Sciatic nerve (tissue), 2 donors: ENCODE measurements at regions not wholly inside any gene's neighbourhood (a gene's known extent, or its start where the extent isn't known, plus 50 kb on each side); places are given as distances from the start of the nearest gene placed in this dataset.

Experiments used
- ATAC-seq: fragments of 200-7000 bp; cut with Tn5 transposase; one replicate; pipeline ENCODE4 v1.9.1; 2020; ENCODE audit warnings: mild to moderate bottlenecking, moderate library complexity
- DNase-seq: peaks from one replicate; pipeline ENCODE4 v3.0.0-alpha.2; 2020; ENCODE audit warnings: low spot score
- intact Hi-C: fragments of 100-400 bp; cut with DNase I; formaldehyde crosslinking; loops from one replicate; pipeline ENCODE4 v1.14.2; 2022
- donor health status: DM: no; HTN: no; CAD: no.
- donor health status: DM: no; HTN: no; CAD: no.

- DNase-seq (no peak), ATAC-seq (no peak)
- intact Hi-C loops: no loop called here
Measured at GRCh38 chr9:103949096-103949495, 145.0 kb upstream of the SMC2 start.

- intact Hi-C loops: no loop called here
- ATAC-seq (no peak), DNase-seq (no peak)
Measured at GRCh38 chr9:103977163-103977562, 116.9 kb upstream of the SMC2 start.

- intact Hi-C loops: no loop called here
- DNase-seq (no peak), ATAC-seq (no peak)
Measured at GRCh38 chr9:103978396-103978795, 115.7 kb upstream of the SMC2 start.

GRCh38 chr9:103981912-103982311 lies 112.2 kb upstream of the SMC2 start:
- intact Hi-C loops: no loop called here
- DNase-seq: no peak
- no peak for ATAC-seq

- DNase-seq (no peak), ATAC-seq (no peak)
- intact Hi-C loops: no loop called here
Measured at GRCh38 chr9:103985077-103985476, 109.0 kb upstream of the SMC2 start.

- ATAC-seq (no peak), DNase-seq (no peak)
- intact Hi-C loops: no loop called here
Measured at GRCh38 chr9:103988821-103989220, 105.3 kb upstream of the SMC2 start.

- ATAC-seq (no peak), DNase-seq (no peak)
- intact Hi-C loops: no loop called here
Measured at GRCh38 chr9:103990311-103990710, 103.8 kb upstream of the SMC2 start.

GRCh38 chr9:103991001-103991400 lies 103.1 kb upstream of the SMC2 start:
- ATAC-seq (no peak), DNase-seq (no peak)
- intact Hi-C loops: no loop called here

- no peak for DNase-seq
- intact Hi-C loops: no loop called here
- no peak for ATAC-seq
Measured at GRCh38 chr9:103991698-103992097, 102.4 kb upstream of the SMC2 start.

GRCh38 chr9:103992938-103993579 lies 101.0 kb upstream of the SMC2 start:
- intact Hi-C loops: no loop called here
- DNase-seq (no peak), ATAC-seq (no peak)

GRCh38 chr9:103997856-103998370 lies 96.2 kb upstream of the SMC2 start:
- intact Hi-C loops: no loop called here
- DNase-seq: no peak

GRCh38 chr9:103999375-104000062 lies 94.6 kb upstream of the SMC2 start:
- DNase-seq (no peak), ATAC-seq (no peak)
- intact Hi-C loops: no loop called here

More at GRCh38 chr9:103997856-103998370, 96.2 kb upstream of the SMC2 start:
- no peak for ATAC-seq

GRCh38 chr9:104009826-104010225 lies 84.3 kb upstream of the SMC2 start:
- ATAC-seq: no peak
- DNase-seq: no peak
- intact Hi-C loops: no loop called here

- ATAC-seq (no peak), DNase-seq (no peak)
- intact Hi-C loops: no loop called here
Measured at GRCh38 chr9:104022083-104022482, 72.0 kb upstream of the SMC2 start.

- intact Hi-C loops: no loop called here
- ATAC-seq: no peak
- no peak for DNase-seq
Measured at GRCh38 chr9:104025104-104025503, 69.0 kb upstream of the SMC2 start.

GRCh38 chr9:104025945-104026344 lies 68.2 kb upstream of the SMC2 start:
- intact Hi-C loops: no loop called here
- ATAC-seq (no peak), DNase-seq (no peak)

GRCh38 chr9:104027295-104027694 lies 66.8 kb upstream of the SMC2 start:
- no peak for ATAC-seq
- DNase-seq: no peak
- intact Hi-C loops: no loop called here

GRCh38 chr9:104028827-104029226 lies 65.3 kb upstream of the SMC2 start:
- intact Hi-C loops: no loop called here
- ATAC-seq: no peak

More at GRCh38 chr9:104028827-104029226, 65.3 kb upstream of the SMC2 start:
- DNase-seq: no peak
